ENCODE measurements at regions not wholly inside any gene's neighbourhood (a gene's known extent, or its start where the extent isn't known, plus 50 kb on each side); places are given as distances from the start of the nearest gene placed in this dataset.

- TF ChIP-seq, protein P1, sequence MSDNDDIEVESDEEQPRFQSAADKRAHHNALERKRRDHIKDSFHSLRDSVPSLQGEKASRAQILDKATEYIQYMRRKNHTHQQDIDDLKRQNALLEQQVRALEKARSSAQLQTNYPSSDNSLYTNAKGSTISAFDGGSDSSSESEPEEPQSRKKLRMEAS (IDR thresholded peaks at IDR 0.05; ENCODE audit: insufficient read depth, insufficient read length) = no peak
- TF ChIP-seq CTCF (IDR thresholded peaks at IDR 0.05; ENCODE audit: extremely low read depth in 1 of 2, insufficient read depth in 1 of 2, low read depth in 1 of 2, low read length in 2 of 2) (no peak), POLR2A (IDR thresholded peaks at IDR 0.05; ENCODE audit: low read depth, low read length) (no peak), EZH2 (IDR thresholded peaks at IDR 0.05; ENCODE audit: borderline replicate concordance, low read depth, low read length, severe bottlenecking) (no peak), JUN (IDR thresholded peaks at IDR 0.05; ENCODE audit: borderline replicate concordance, insufficient read depth, insufficient read length, low read depth) (no peak)
These were observed 1363.9 kb downstream of the MAT2B start for GRCh38 chr5:164869325-164869724.

All from endothelial cell of umbilical vein (primary cell).